Neural cell (in vitro differentiated cells): ENCODE measurements at regions not wholly inside any gene's neighbourhood (a gene's known extent, or its start where the extent isn't known, plus 50 kb on each side); places are given as distances from the start of the nearest gene placed in this dataset.

Experiments
- H2AFZ ChIP-seq: fragments of 200-600, 300-800 bp; sonication (generic), shearing (Covaris generic); 2 replicates; pipeline ENCODE4 v1.6.0; 2014; ENCODE audit warnings: low read depth, mild to moderate bottlenecking, antibody characterized with exemption, low read length, moderate library complexity
- H3F3A ChIP-seq: fragments of 200-600 bp; shearing (Covaris generic); 2 replicates; pipeline ENCODE4 v1.6.1; 2016; ENCODE audit warnings: mild to moderate bottlenecking, moderate library complexity, mixed read lengths, antibody characterized with exemption, low read length; ENCODE audit not compliant: insufficient read depth, poor library complexity, severe bottlenecking
- H3K27ac ChIP-seq: fragments of 200-600, 300-800 bp; sonication (generic), shearing (Covaris generic); 2 replicates; pipeline ENCODE4 v1.5.1; 2014; ENCODE audit warnings: mild to moderate bottlenecking, low read length, moderate library complexity
- H3K27me3 ChIP-seq: fragments of 300-800, 200-600 bp; sonication (generic), shearing (Covaris generic); 2 replicates; pipeline ENCODE4 v1.6.0; 2014; ENCODE audit warnings: mild to moderate bottlenecking, low read depth, low read length, moderate library complexity; ENCODE audit not compliant: insufficient read depth
- H3K36me3 ChIP-seq: fragments of 300-800, 200-600 bp; sonication (generic), shearing (Covaris generic); 2 replicates; pipeline ENCODE4 v1.5.1; 2014; ENCODE audit warnings: mild to moderate bottlenecking, antibody characterized with exemption, low read length, moderate library complexity; ENCODE audit not compliant: insufficient read depth
- H3K4me2 ChIP-seq: fragments of 300-800, 200-600 bp; sonication (generic), shearing (Covaris generic); 2 replicates; pipeline ENCODE4 v1.6.0; 2014; ENCODE audit warnings: mild to moderate bottlenecking, low read length
- H3K4me3 ChIP-seq: fragments of 300-800, 200-600 bp; sonication (generic), shearing (Covaris generic); 2 replicates; pipeline ENCODE4 v1.5.1; 2014; ENCODE audit warnings: mild to moderate bottlenecking, low read length, moderate library complexity
- H3K79me2 ChIP-seq: fragments of 200-600 bp; shearing (Covaris generic); replicated peaks from 2 replicates; pipeline ENCODE4 v1.6.0; 2014; ENCODE audit warnings: mild to moderate bottlenecking, low read length, moderate library complexity; ENCODE audit not compliant: insufficient read depth
- H3K9ac ChIP-seq: fragments of 300-800, 200-600 bp; sonication (generic), shearing (Covaris generic); 2 replicates; pipeline ENCODE4 v1.6.1; 2016; ENCODE audit warnings: mild to moderate bottlenecking, low read length, mixed read lengths
- H3K9me2 ChIP-seq: fragments of 200-600 bp; shearing (Covaris generic); 2 replicates; pipeline ENCODE4 v1.6.1; 2016; ENCODE audit warnings: mild to moderate bottlenecking, low read length, mixed read lengths; ENCODE audit not compliant: insufficient read depth
- H3K9me3 ChIP-seq: fragments of 200-600, 300-800 bp; sonication (generic), shearing (Covaris generic); 2 replicates; pipeline ENCODE4 v1.6.1; 2016; ENCODE audit warnings: mild to moderate bottlenecking, mixed run types, low read length, moderate library complexity, mixed read lengths
- H4K20me1 ChIP-seq: fragments of 200-600 bp; shearing (Covaris generic); 2 replicates; pipeline ENCODE4 v1.6.1; 2016; ENCODE audit warnings: mild to moderate bottlenecking, mixed run types; ENCODE audit not compliant: insufficient read depth
- CTCF ChIP-seq: fragments of 450-650 bp; IDR thresholded peaks from 2 replicates; pipeline ENCODE4 v1.5.1; 2014; ENCODE audit warnings: antibody characterized with exemption, mild to moderate bottlenecking, moderate library complexity; ENCODE audit not compliant: poor library complexity, severe bottlenecking
- EP300 ChIP-seq: fragments of 450-650 bp; conservative IDR thresholded peaks from 2 replicates; pipeline ENCODE4 v1.6.1; 2014; ENCODE audit warnings: antibody characterized with exemption, mild to moderate bottlenecking, moderate library complexity; ENCODE audit not compliant: poor library complexity, severe bottlenecking
- EZH2 ChIP-seq: fragments of 200-600, 300-800 bp; shearing (Covaris generic), sonication (generic); IDR thresholded peaks from 2 replicates; pipeline ENCODE4 v1.6.1; 2014; ENCODE audit warnings: antibody characterized with exemption, low read length, borderline replicate concordance, mild to moderate bottlenecking; ENCODE audit not compliant: insufficient read depth, poor library complexity, severe bottlenecking
- MXI1 ChIP-seq: fragments of 450-650 bp; conservative IDR thresholded peaks from 2 replicates; pipeline ENCODE4 v1.6.1; 2014; ENCODE audit warnings: antibody characterized with exemption, mild to moderate bottlenecking; ENCODE audit not compliant: poor library complexity, severe bottlenecking
- POLR2AphosphoS5 ChIP-seq: IDR thresholded peaks from 2 replicates; pipeline ENCODE4 v1.6.1; 2012
- RAD21 ChIP-seq: fragments of 450-650 bp; conservative IDR thresholded peaks from 2 replicates; pipeline ENCODE4 v1.6.1; 2014; ENCODE audit warnings: antibody characterized with exemption, mild to moderate bottlenecking, moderate library complexity
- REST ChIP-seq: IDR thresholded peaks from 2 replicates; pipeline ENCODE4 v1.6.1; 2012; ENCODE audit warnings: borderline replicate concordance
- SMC3 ChIP-seq: fragments of 450-650 bp; conservative IDR thresholded peaks from 2 replicates; pipeline ENCODE4 v1.6.1; 2014; ENCODE audit warnings: antibody characterized with exemption, mild to moderate bottlenecking, moderate library complexity; ENCODE audit not compliant: poor library complexity
- TAF1 ChIP-seq: IDR thresholded peaks from 2 replicates; pipeline ENCODE4 v1.6.1; 2012; ENCODE audit warnings: low read depth

DNA sequence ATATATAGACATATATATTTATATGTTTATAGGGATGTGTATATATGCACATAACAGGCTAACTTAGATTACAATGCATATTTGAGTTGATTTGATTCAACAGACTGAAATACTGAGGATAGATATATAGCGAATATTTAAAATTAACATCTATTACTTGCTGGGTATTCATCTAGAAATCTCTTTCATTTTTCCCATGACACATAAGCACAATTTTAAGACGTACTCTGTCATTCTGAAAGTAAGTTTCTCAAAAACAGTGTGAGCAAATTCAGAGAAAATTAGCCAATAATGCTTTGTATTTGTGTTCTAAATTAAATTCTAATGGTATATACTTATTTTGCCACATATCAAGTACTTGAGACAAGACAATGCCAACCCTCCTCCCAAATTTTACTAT lies 907.5 kb upstream of the MDGA2 start:
- no peaks in the 10 kb centered on the region for H3K9me2 ChIP-seq
- no peak overlapping the region for H3K4me2 ChIP-seq
- H3K27ac ChIP-seq = no peak overlapping the region
- H3K36me3 ChIP-seq = no peaks in the 10 kb centered on the region
- H3K9ac ChIP-seq = no peak overlapping the region
- no peaks in the 10 kb centered on the region for H4K20me1 ChIP-seq
- no peaks in the 10 kb centered on the region for H3F3A ChIP-seq
- H3K79me2 ChIP-seq = no peaks in the 10 kb centered on the region
- no peak overlapping the region for H3K4me3 ChIP-seq
- H2AFZ ChIP-seq = no peak overlapping the region
- TF ChIP-seq RAD21 (no peak), SMC3 (no peak), MXI1 (no peak), CTCF (no peak)
- no peaks in the 10 kb centered on the region for H3K9me3 ChIP-seq
- H3K27me3 ChIP-seq = no peaks in the 10 kb centered on the region

DNA sequence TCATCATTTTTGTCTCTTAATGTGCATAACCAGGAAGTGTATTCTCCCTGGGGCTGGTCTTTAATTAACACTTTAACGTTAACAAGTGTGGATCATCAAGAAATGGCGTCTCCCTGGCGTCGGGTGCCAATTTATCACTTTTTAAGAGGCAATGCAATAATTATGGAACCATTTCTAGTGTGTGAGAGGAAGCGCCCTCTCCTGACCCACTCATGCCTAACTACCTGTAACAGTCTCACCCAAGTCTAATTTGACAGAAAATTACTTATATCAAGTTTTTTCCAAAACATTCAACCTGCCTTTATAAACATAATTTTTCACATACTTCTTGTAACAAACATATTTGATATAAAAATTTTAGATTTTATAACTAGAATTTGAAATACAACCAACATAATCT lies 905.3 kb upstream of the MDGA2 start:
- no peak overlapping the region for H2AFZ ChIP-seq
- no peak overlapping the region for H3K4me3 ChIP-seq
- no peak overlapping the region for H3K9ac ChIP-seq
- H3F3A ChIP-seq = no peaks in the 10 kb centered on the region
- no peak overlapping the region for H3K4me2 ChIP-seq
- no peaks in the 10 kb centered on the region for H3K36me3 ChIP-seq
- TF ChIP-seq EP300 (no peak), CTCF (no peak), TAF1 (no peak), MXI1 (no peak), POLR2AphosphoS5 (no peak), REST (no peak), RAD21 (no peak), EZH2 (no peak), SMC3 (no peak)
- no peak overlapping the region for H3K27ac ChIP-seq
- H4K20me1 ChIP-seq = no peaks in the 10 kb centered on the region
- no peaks in the 10 kb centered on the region for H3K27me3 ChIP-seq
- no peaks in the 10 kb centered on the region for H3K9me3 ChIP-seq
- H3K79me2 ChIP-seq = no peaks in the 10 kb centered on the region
- no peaks in the 10 kb centered on the region for H3K9me2 ChIP-seq
